HG02642 (cell line): ENCODE measurements at regions not wholly inside any gene's neighbourhood (a gene's known extent, or its start where the extent isn't known, plus 50 kb on each side); places are given as distances from the start of the nearest gene placed in this dataset.
"Not testable (repeated sequence)": the region's sequence is repeated elsewhere in the genome, so short reads cannot be mapped to it uniquely, and the experiment has no call there.

Experiments
- ATAC-seq: cut with Tn5 transposase; IDR thresholded peaks from one replicate; pipeline ENCODE4 v1.9.1; 2021; ENCODE audit warnings: mild to moderate bottlenecking; ENCODE audit not compliant: unreplicated experiment, poor library complexity

GRCh38 chr4:78691334-78691754 is 84.8 kb upstream of the BMP2K start:
- no peak for ATAC-seq

GRCh38 chr4:78691971-78692821 is 84.0 kb upstream of the BMP2K start:
- peak; percentile 77 for ATAC-seq

GRCh38 chr4:78692822-78693170 is 83.4 kb upstream of the BMP2K start:
- ATAC-seq: no peak

- ATAC-seq: no peak
Observed at GRCh38 chr4:78693777-78694456, 82.2 kb upstream of the BMP2K start.

GRCh38 chr4:78694457-78694787 is 81.7 kb upstream of the BMP2K start:
- ATAC-seq: no peak

- ATAC-seq: no peak
Observed at GRCh38 chr4:78695910-78696309, 80.2 kb upstream of the BMP2K start.

- no peak for ATAC-seq
Observed at GRCh38 chr4:78703079-78703478, 73.1 kb upstream of the BMP2K start.

- ATAC-seq: no peak
Observed at GRCh38 chr4:78704317-78704716, 71.8 kb upstream of the BMP2K start.

- no peak for ATAC-seq
Observed at GRCh38 chr4:78704981-78705683, 71.0 kb upstream of the BMP2K start.

- ATAC-seq: no peak
Observed at GRCh38 chr4:78706302-78706701, 69.8 kb upstream of the BMP2K start.

- ATAC-seq: peak; percentile 40
Observed at GRCh38 chr4:78707268-78707667, 68.9 kb upstream of the BMP2K start.

GRCh38 chr4:78707793-78708192 is 68.4 kb upstream of the BMP2K start:
- ATAC-seq: peak; percentile 63

- ATAC-seq: no peak
Observed at GRCh38 chr4:78710536-78710935, 65.6 kb upstream of the BMP2K start.

GRCh38 chr4:78711676-78712075 is 64.5 kb upstream of the BMP2K start:
- no peak for ATAC-seq

GRCh38 chr4:78714598-78714997 is 61.6 kb upstream of the BMP2K start:
- ATAC-seq: not testable (repeated sequence)

- ATAC-seq: not testable (repeated sequence)
Observed at GRCh38 chr4:78715372-78715771, 60.8 kb upstream of the BMP2K start.

- not testable (repeated sequence) for ATAC-seq
Observed at GRCh38 chr4:78717712-78718111, 58.4 kb upstream of the BMP2K start.

- ATAC-seq: no peak
Observed at GRCh38 chr4:78720204-78720603, 55.9 kb upstream of the BMP2K start.

GRCh38 chr4:78720994-78721677 is 55.0 kb upstream of the BMP2K start:
- ATAC-seq: peak; percentile 95

GRCh38 chr4:78721747-78722146 is 54.4 kb upstream of the BMP2K start:
- ATAC-seq: no peak

- ATAC-seq: no peak
Observed at GRCh38 chr4:78722320-78722719, 53.8 kb upstream of the BMP2K start.
